GM23338 (cell line): ENCODE measurements at regions not wholly inside any gene's neighbourhood (a gene's known extent, or its start where the extent isn't known, plus 50 kb on each side); places are given as distances from the start of the nearest gene placed in this dataset.
A peak's percentile ranks its signal among the peaks of the same experiment; 100 is the strongest.

Source experiments
- ATAC-seq: fragments of 200-7000 bp; cut with Tn5 transposase; 3 replicates; pipeline ENCODE4 v1.9.1; 2020
- DNase-seq: peaks from one replicate; pipeline ENCODE4 v3.0.0-alpha.2; 2015; ENCODE audit warnings: low spot score
- H2AFZ ChIP-seq: fragments of 200-600 bp; sonication (generic); 2 replicates; pipeline ENCODE4 v1.8.0; 2016; ENCODE audit warnings: antibody characterized with exemption, mild to moderate bottlenecking, moderate library complexity
- H3F3A ChIP-seq: fragments of 200-600 bp; sonication (generic); replicated peaks from 2 replicates; pipeline ENCODE4 v1.8.0; 2017; ENCODE audit warnings: antibody characterized with exemption, mixed run types, low read depth
- H3K27ac ChIP-seq: fragments of 200-600 bp; sonication (generic); 2 replicates; pipeline ENCODE4 v1.6.1; 2016; ENCODE audit warnings: low read depth
- H3K27me3 ChIP-seq: fragments of 200-600 bp; sonication (generic); 2 replicates; pipeline ENCODE4 v1.8.0; 2016; ENCODE audit warnings: mild to moderate bottlenecking, mixed run types, moderate library complexity; ENCODE audit not compliant: insufficient read depth
- H3K36me3 ChIP-seq: fragments of 200-600 bp; sonication (generic); 2 replicates; pipeline ENCODE4 v1.8.0; 2016; ENCODE audit warnings: mild to moderate bottlenecking; ENCODE audit not compliant: insufficient read depth
- H3K4me1 ChIP-seq: fragments of 200-600 bp; sonication (generic); 2 replicates; pipeline ENCODE4 v1.8.0; 2016; ENCODE audit warnings: mild to moderate bottlenecking, moderate library complexity; ENCODE audit not compliant: insufficient read depth
- H3K4me2 ChIP-seq: fragments of 200-600 bp; sonication (generic); 2 replicates; pipeline ENCODE4 v1.7.1; 2017; ENCODE audit warnings: mixed run types
- H3K4me3 ChIP-seq: fragments of 200-600 bp; sonication (generic); 2 replicates; pipeline ENCODE4 v1.6.1; 2016; ENCODE audit warnings: mixed run types
- H3K79me2 ChIP-seq: fragments of 200-600 bp; sonication (generic); replicated peaks from 2 replicates; pipeline ENCODE4 v1.8.0; 2017; ENCODE audit warnings: mild to moderate bottlenecking; ENCODE audit not compliant: insufficient read depth
- H3K9me2 ChIP-seq: fragments of 200-600 bp; sonication (generic); 2 replicates; pipeline ENCODE4 v1.8.0; 2017; ENCODE audit not compliant: insufficient read depth
- H4K20me1 ChIP-seq: fragments of 200-600 bp; sonication (generic); replicated peaks from 2 replicates; pipeline ENCODE4 v1.8.0; 2017; ENCODE audit warnings: mild to moderate bottlenecking; ENCODE audit not compliant: insufficient read depth
- H3K27ac Mint-ChIP-seq: 2 replicates; pipeline ENCODE4 v1.8.0; 2020; ENCODE audit warnings: inconsistent platforms, mild to moderate bottlenecking, moderate library complexity, mixed read lengths
- H3K27me3 Mint-ChIP-seq: 3 replicates; pipeline ENCODE4 v1.8.0; 2022; ENCODE audit warnings: low read depth, mild to moderate bottlenecking, moderate library complexity, mixed read lengths, inconsistent platforms; ENCODE audit not compliant: insufficient read depth, poor library complexity
- H3K36me3 Mint-ChIP-seq: 3 replicates; pipeline ENCODE4 v1.8.0; 2021; ENCODE audit warnings: low read depth, mild to moderate bottlenecking, inconsistent platforms, moderate library complexity, mixed read lengths
- H3K4me1 Mint-ChIP-seq: 3 replicates; pipeline ENCODE4 v1.8.0; 2020; ENCODE audit warnings: mild to moderate bottlenecking, inconsistent platforms, mixed read lengths
- H3K4me3 Mint-ChIP-seq: 3 replicates; pipeline ENCODE4 v1.8.0; 2021; ENCODE audit warnings: moderate library complexity, mild to moderate bottlenecking, inconsistent platforms, mixed read lengths
- H3K9me3 Mint-ChIP-seq: 3 replicates; pipeline ENCODE4 v1.8.0; 2020; ENCODE audit warnings: moderate library complexity, mild to moderate bottlenecking, inconsistent platforms, mixed read lengths
- EZH2 ChIP-seq: fragments of 200-600 bp; sonication (generic); IDR thresholded peaks from one replicate; pipeline ENCODE4 v1.8.0; 2017; ENCODE audit warnings: antibody characterized with exemption, mild to moderate bottlenecking, low read depth; ENCODE audit not compliant: unreplicated experiment
- EZH2phosphoT487 ChIP-seq: fragments of 200-600 bp; sonication (generic); IDR thresholded peaks from one replicate; pipeline ENCODE4 v1.8.1; 2018; ENCODE audit warnings: antibody characterized with exemption; ENCODE audit not compliant: unreplicated experiment
- JUNB ChIP-seq: IDR thresholded peaks from one replicate; pipeline ENCODE4 v1.6.1; 2016; ENCODE audit warnings: antibody characterized with exemption; ENCODE audit not compliant: unreplicated experiment
- POLR2AphosphoS5 ChIP-seq: IDR thresholded peaks from 2 replicates; pipeline ENCODE4 v1.6.1; 2016; ENCODE audit warnings: antibody characterized with exemption, low read depth
- STAT1 ChIP-seq: IDR thresholded peaks from one replicate; pipeline ENCODE4 v1.6.1; 2016; ENCODE audit warnings: antibody characterized with exemption; ENCODE audit not compliant: unreplicated experiment
- ZNF114 ChIP-seq: fragments of 250-450 bp; sonication (Bioruptor Pico); IDR thresholded peaks from 2 replicates; pipeline ENCODE4 v1.5.0; 2020; ENCODE audit warnings: mild to moderate bottlenecking, moderate library complexity
- ZNF331 ChIP-seq: fragments of 250-450 bp; sonication (Bioruptor Pico); IDR thresholded peaks from 2 replicates; pipeline ENCODE4 v1.5.0; 2020; ENCODE audit warnings: low read depth, mild to moderate bottlenecking, moderate library complexity
- TF ChIP-seq, protein P1 (sequence below): IDR thresholded peaks from 2 replicates; pipeline ENCODE4 v1.6.1; 2016; ENCODE audit warnings: antibody characterized with exemption
- TF ChIP-seq, protein P2 (sequence below), 2 experiments: fragments of 200-600 bp in 1 of 2; sonication (generic) in 1 of 2; conservative IDR thresholded peaks; 2 replicates each; pipeline versions ENCODE4 v1.5.1 to v1.6.1; 2016 to 2017; ENCODE audit warnings: antibody characterized with exemption in 2 of 2, low read depth in 2 of 2, mild to moderate bottlenecking in 2 of 2, moderate library complexity in 1 of 2
- TF ChIP-seq, protein P3 (sequence below): fragments of 250-450 bp; sonication (Bioruptor Pico); IDR thresholded peaks from 2 replicates; pipeline ENCODE4 v1.5.0; 2020; ENCODE audit warnings: mild to moderate bottlenecking, moderate library complexity

DNA sequence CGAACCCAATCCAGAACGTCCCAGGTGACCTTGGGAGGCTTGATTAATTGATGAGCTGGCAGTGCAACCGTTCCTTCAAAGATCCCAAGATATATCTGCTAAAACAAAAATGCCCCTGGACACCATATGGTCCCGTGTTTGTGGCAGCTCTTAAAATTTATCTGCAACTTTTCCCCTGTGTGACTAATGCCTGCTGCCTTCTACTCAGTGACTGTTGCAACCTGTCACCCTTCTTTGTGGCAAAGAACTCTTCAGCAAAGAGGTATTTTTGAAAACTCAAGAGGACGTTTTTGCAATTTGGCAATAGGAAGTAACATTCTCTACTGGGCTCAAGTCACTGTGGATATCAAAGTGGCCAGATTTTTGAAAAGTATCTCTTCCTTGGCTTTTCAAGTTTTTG, 75.8 kb upstream of the SOD3 start (continued):
- TF ChIP-seq JUNB (no peak), ZNF331 (no peak), STAT1 (no peak), ZNF114 (no peak), EZH2 (no peak), POLR2AphosphoS5 (no peak)
- TF ChIP-seq, protein P1, sequence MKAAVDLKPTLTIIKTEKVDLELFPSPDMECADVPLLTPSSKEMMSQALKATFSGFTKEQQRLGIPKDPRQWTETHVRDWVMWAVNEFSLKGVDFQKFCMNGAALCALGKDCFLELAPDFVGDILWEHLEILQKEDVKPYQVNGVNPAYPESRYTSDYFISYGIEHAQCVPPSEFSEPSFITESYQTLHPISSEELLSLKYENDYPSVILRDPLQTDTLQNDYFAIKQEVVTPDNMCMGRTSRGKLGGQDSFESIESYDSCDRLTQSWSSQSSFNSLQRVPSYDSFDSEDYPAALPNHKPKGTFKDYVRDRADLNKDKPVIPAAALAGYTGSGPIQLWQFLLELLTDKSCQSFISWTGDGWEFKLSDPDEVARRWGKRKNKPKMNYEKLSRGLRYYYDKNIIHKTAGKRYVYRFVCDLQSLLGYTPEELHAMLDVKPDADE, result no peak
- TF ChIP-seq, protein P2, sequence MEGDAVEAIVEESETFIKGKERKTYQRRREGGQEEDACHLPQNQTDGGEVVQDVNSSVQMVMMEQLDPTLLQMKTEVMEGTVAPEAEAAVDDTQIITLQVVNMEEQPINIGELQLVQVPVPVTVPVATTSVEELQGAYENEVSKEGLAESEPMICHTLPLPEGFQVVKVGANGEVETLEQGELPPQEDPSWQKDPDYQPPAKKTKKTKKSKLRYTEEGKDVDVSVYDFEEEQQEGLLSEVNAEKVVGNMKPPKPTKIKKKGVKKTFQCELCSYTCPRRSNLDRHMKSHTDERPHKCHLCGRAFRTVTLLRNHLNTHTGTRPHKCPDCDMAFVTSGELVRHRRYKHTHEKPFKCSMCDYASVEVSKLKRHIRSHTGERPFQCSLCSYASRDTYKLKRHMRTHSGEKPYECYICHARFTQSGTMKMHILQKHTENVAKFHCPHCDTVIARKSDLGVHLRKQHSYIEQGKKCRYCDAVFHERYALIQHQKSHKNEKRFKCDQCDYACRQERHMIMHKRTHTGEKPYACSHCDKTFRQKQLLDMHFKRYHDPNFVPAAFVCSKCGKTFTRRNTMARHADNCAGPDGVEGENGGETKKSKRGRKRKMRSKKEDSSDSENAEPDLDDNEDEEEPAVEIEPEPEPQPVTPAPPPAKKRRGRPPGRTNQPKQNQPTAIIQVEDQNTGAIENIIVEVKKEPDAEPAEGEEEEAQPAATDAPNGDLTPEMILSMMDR (conservative IDR thresholded peaks at IDR 0.05; ENCODE audit: low read depth in 2 of 2), result no peak

DNA sequence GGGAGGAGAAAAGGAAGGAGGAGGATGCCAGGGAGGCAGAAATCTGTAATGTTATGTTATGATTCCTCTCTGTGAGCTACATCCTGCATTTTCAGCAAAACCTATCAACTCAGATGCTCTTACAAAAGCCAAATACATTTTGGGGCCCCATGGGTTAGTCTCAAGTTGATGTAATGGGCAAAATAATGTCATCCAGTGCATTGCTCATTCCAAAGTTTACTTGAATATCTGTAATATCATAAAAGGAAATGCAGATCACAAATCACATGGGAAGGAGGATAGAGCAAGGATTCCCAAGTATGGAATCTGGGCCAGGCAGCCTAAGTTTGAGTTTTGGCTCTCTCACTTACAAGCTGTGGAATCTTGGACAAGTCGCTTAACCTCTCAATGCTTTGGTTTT, 74.9 kb upstream of the SOD3 start:
- no peak for DNase-seq
- peak overlapping the region; percentile 30 for H3K4me2 ChIP-seq
- TF ChIP-seq, protein P1, result no peak
- TF ChIP-seq, protein P2 (conservative IDR thresholded peaks at IDR 0.05; ENCODE audit: low read depth in 2 of 2), result no peak
- TF ChIP-seq, protein P3, sequence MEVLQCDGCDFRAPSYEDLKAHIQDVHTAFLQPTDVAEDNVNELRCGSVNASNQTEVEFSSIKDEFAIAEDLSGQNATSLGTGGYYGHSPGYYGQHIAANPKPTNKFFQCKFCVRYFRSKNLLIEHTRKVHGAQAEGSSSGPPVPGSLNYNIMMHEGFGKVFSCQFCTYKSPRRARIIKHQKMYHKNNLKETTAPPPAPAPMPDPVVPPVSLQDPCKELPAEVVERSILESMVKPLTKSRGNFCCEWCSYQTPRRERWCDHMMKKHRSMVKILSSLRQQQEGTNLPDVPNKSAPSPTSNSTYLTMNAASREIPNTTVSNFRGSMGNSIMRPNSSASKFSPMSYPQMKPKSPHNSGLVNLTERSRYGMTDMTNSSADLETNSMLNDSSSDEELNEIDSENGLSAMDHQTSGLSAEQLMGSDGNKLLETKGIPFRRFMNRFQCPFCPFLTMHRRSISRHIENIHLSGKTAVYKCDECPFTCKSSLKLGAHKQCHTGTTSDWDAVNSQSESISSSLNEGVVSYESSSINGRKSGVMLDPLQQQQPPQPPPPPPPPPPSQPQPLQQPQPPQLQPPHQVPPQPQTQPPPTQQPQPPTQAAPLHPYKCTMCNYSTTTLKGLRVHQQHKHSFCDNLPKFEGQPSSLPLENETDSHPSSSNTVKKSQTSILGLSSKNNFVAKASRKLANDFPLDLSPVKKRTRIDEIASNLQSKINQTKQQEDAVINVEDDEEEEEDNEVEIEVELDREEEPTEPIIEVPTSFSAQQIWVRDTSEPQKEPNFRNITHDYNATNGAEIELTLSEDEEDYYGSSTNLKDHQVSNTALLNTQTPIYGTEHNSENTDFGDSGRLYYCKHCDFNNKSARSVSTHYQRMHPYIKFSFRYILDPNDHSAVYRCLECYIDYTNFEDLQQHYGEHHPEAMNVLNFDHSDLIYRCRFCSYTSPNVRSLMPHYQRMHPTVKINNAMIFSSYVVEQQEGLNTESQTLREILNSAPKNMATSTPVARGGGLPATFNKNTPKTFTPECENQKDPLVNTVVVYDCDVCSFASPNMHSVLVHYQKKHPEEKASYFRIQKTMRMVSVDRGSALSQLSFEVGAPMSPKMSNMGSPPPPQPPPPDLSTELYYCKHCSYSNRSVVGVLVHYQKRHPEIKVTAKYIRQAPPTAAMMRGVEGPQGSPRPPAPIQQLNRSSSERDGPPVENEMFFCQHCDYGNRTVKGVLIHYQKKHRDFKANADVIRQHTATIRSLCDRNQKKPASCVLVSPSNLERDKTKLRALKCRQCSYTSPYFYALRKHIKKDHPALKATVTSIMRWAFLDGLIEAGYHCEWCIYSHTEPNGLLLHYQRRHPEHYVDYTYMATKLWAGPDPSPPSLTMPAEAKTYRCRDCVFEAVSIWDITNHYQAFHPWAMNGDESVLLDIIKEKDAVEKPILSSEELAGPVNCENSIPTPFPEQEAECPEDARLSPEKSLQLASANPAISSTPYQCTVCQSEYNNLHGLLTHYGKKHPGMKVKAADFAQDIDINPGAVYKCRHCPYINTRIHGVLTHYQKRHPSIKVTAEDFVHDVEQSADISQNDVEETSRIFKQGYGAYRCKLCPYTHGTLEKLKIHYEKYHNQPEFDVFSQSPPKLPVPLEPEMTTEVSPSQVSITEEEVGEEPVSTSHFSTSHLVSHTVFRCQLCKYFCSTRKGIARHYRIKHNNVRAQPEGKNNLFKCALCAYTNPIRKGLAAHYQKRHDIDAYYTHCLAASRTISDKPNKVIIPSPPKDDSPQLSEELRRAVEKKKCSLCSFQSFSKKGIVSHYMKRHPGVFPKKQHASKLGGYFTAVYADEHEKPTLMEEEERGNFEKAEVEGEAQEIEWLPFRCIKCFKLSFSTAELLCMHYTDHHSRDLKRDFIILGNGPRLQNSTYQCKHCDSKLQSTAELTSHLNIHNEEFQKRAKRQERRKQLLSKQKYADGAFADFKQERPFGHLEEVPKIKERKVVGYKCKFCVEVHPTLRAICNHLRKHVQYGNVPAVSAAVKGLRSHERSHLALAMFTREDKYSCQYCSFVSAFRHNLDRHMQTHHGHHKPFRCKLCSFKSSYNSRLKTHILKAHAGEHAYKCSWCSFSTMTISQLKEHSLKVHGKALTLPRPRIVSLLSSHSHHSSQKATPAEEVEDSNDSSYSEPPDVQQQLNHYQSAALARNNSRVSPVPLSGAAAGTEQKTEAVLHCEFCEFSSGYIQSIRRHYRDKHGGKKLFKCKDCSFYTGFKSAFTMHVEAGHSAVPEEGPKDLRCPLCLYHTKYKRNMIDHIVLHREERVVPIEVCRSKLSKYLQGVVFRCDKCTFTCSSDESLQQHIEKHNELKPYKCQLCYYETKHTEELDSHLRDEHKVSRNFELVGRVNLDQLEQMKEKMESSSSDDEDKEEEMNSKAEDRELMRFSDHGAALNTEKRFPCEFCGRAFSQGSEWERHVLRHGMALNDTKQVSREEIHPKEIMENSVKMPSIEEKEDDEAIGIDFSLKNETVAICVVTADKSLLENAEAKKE (CRISPR knock-in tag), result no peak
- TF ChIP-seq EZH2 (no peak), EZH2phosphoT487 (no peak), ZNF114 (no peak), STAT1 (no peak), JUNB (no peak)

More for the DNA sequence above, 74.9 kb upstream of the SOD3 start:
- Histone ChIP-seq H3K9me2 (0 out of 2 replicates have a peak, but pooled peaks cover 11% of the 10 kb centered on the region), H3K27me3 (no peaks in the 10 kb centered on the region), H3F3A (no peaks in the 10 kb centered on the region), H3K27ac (no peak overlapping the region), H4K20me1 (no peaks in the 10 kb centered on the region), H2AFZ (no peak overlapping the region), H3K4me3 (peak overlapping the region; percentile 8; the same call in 1 of the 2 replicates), H3K36me3 (peaks cover 2% of the 10 kb centered on the region; the same call in 1 of the 2 replicates), H3K79me2 (no peaks in the 10 kb centered on the region), H3K4me1 (peaks cover 25% of the 10 kb centered on the region)
- Mint-ChIP-seq H3K27ac (peak overlapping the region; percentile 68), H3K27me3 (peaks cover 1% of the 10 kb centered on the region), H3K4me3 (no peak overlapping the region), H3K4me1 (peaks cover 31% of the 10 kb centered on the region), H3K36me3 (peaks cover 14% of the 10 kb centered on the region; the same call in 2 of the 3 replicates), H3K9me3 (peaks cover 19% of the 10 kb centered on the region)
- ATAC-seq, result no peak
